ENCODE measurements at regions not wholly inside any gene's neighbourhood (a gene's known extent, or its start where the extent isn't known, plus 50 kb on each side); places are given as distances from the start of the nearest gene placed in this dataset.

- DNase-seq: no peak
- H3K9me3 Mint-ChIP-seq: peaks cover 28% of the 10 kb centered on the region
- no peak overlapping the region for H3K4me3 Mint-ChIP-seq
- no peak for TF ChIP-seq CTCF (IDR thresholded peaks at IDR 0.05)
- H3K27ac Mint-ChIP-seq: no peak overlapping the region
- H3K4me1 Mint-ChIP-seq (ENCODE audit: low read depth): no peaks in the 10 kb centered on the region
- H3K36me3 Mint-ChIP-seq (ENCODE audit: low read depth): no peaks in the 10 kb centered on the region
- no peaks in the 10 kb centered on the region for H3K27me3 Mint-ChIP-seq (ENCODE audit: insufficient read depth)
Measured at GRCh38 chr10:25797888-25798429, 136.1 kb upstream of the MYO3A start.

- no peak for TF ChIP-seq CTCF (IDR thresholded peaks at IDR 0.05)
- no peaks in the 10 kb centered on the region for H3K36me3 Mint-ChIP-seq (ENCODE audit: low read depth)
- no peak overlapping the region for H3K4me3 Mint-ChIP-seq
- H3K9me3 Mint-ChIP-seq: peaks cover 7% of the 10 kb centered on the region; the same call in 1 of the 2 replicates
- no peaks in the 10 kb centered on the region for H3K27me3 Mint-ChIP-seq (ENCODE audit: insufficient read depth)
- H3K4me1 Mint-ChIP-seq (ENCODE audit: low read depth): no peaks in the 10 kb centered on the region
- no peak overlapping the region for H3K27ac Mint-ChIP-seq
- DNase-seq: no peak
Measured at GRCh38 chr10:25804505-25804904, 129.5 kb upstream of the MYO3A start.

GRCh38 chr10:25805986-25806385 is 128.0 kb upstream of the MYO3A start:
- Mint-ChIP-seq H3K27me3 (ENCODE audit: insufficient read depth) (no peaks in the 10 kb centered on the region), H3K9me3 (peaks cover 17% of the 10 kb centered on the region), H3K4me1 (ENCODE audit: low read depth) (no peaks in the 10 kb centered on the region), H3K36me3 (ENCODE audit: low read depth) (no peaks in the 10 kb centered on the region), H3K27ac (no peak overlapping the region), H3K4me3 (no peak overlapping the region)
- no peak for TF ChIP-seq CTCF (IDR thresholded peaks at IDR 0.05)
- DNase-seq: no peak

DNA sequence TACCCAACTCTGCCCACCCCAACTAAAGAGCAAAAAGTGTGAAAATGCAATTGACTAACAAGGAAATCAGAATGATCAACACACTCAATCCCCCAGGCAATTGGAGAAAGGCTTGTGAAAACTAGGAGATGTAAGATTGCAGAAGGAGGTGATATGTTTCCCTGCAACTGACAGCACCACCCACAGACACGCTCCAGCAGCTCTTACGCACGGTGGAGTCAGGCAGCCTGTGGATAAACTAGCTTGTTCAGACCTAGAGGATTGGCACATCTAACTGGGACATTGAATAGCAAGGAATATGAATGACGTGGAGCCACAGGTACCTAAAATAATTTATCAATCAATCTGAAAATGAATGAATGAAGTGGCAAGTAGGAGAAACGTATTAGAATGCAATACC is 125.7 kb upstream of the MYO3A start:
- no peak for DNase-seq
- peaks cover 34% of the 10 kb centered on the region for H3K9me3 Mint-ChIP-seq
- no peak overlapping the region for H3K27ac Mint-ChIP-seq
- H3K27me3 Mint-ChIP-seq (ENCODE audit: insufficient read depth): no peaks in the 10 kb centered on the region
- H3K36me3 Mint-ChIP-seq (ENCODE audit: low read depth): no peaks in the 10 kb centered on the region
- no peak overlapping the region for H3K4me3 Mint-ChIP-seq
- H3K4me1 Mint-ChIP-seq (ENCODE audit: low read depth): no peaks in the 10 kb centered on the region
- no peak for TF ChIP-seq CTCF (IDR thresholded peaks at IDR 0.05)

GRCh38 chr10:25811052-25811685 is 122.9 kb upstream of the MYO3A start:
- no peaks in the 10 kb centered on the region for H3K36me3 Mint-ChIP-seq (ENCODE audit: low read depth)
- H3K27ac Mint-ChIP-seq: no peak overlapping the region
- H3K4me3 Mint-ChIP-seq: no peak overlapping the region
- peaks cover 50% of the 10 kb centered on the region for H3K9me3 Mint-ChIP-seq
- no peak for DNase-seq
- H3K27me3 Mint-ChIP-seq (ENCODE audit: insufficient read depth): no peaks in the 10 kb centered on the region
- TF ChIP-seq CTCF (IDR thresholded peaks at IDR 0.05): no peak
- H3K4me1 Mint-ChIP-seq (ENCODE audit: low read depth): no peaks in the 10 kb centered on the region
